A549 (cell line): ENCODE measurements at regions not wholly inside any gene's neighbourhood (a gene's known extent, or its start where the extent isn't known, plus 50 kb on each side); places are given as distances from the start of the nearest gene placed in this dataset.

Source experiments
- ATAC-seq, 2 experiments: fragments of 200-7000 bp in 1 of 2; fragments of >200 bp in 1 of 2; cut with Nextera tagmentation in 1 of 2; cut with Tn5 transposase in 1 of 2; 3 replicates each; pipeline versions ENCODE4 v1.8.0 to v1.9.1; 2018 to 2020; ENCODE audit warnings: mild to moderate bottlenecking in 1 of 2, moderate library complexity in 1 of 2
- CTCF ChIA-PET: fragments of 300-600 bp; sonication (Branson Sonifier 250); formaldehyde crosslinking; extraction: SDS; loops from one replicate; lab custom pipeline; 2021; ENCODE audit warnings: antibody characterized with exemption, inconsistent platforms; lab: Yijun Ruan, JAX
- POLR2A ChIA-PET: fragments of 350-600 bp; formaldehyde crosslinking; extraction: SDS; loops from one replicate; lab custom pipeline; 2021; ENCODE audit warnings: antibody characterized with exemption, inconsistent platforms; lab: Yijun Ruan, JAX
- DNase-seq, 2 experiments: peaks; one replicate each; pipeline versions ENCODE4 v3.0.0 to v3.0.0-alpha.2; 2011 to 2016; ENCODE audit warnings: low read depth in 1 of 2, low spot score in 1 of 2
- FAIRE-seq: peaks from 2 replicates; lab custom pipeline; 2011; peaks lifted over from hg19 to GRCh38; lab: Jason Lieb, UNC
- H3K27ac ChIP-seq, 2 experiments: fragments of >200 bp; sonication (Bioruptor Twin); formaldehyde crosslinking; 3 replicates each; pipeline ENCODE4 v1.5.1; 2016 to 2017
- H3K4me1 ChIP-seq: fragments of >200 bp; sonication (Bioruptor Twin); formaldehyde crosslinking; 3 replicates; pipeline ENCODE4 v1.6.1; 2016
- H3K4me2 ChIP-seq: fragments of >200 bp; sonication (Bioruptor Twin); formaldehyde crosslinking; 3 replicates; pipeline ENCODE4 v1.6.1; 2016
- H3K4me3 ChIP-seq: fragments of >200 bp; sonication (Bioruptor Twin); formaldehyde crosslinking; 3 replicates; pipeline ENCODE4 v1.5.1; 2016
- H3K9me3 ChIP-seq: fragments of >200 bp; sonication (Bioruptor Twin); formaldehyde crosslinking; 3 replicates; pipeline ENCODE4 v1.6.1; 2016
- BHLHE40 ChIP-seq: IDR thresholded peaks from 2 replicates; pipeline ENCODE4 v1.6.1; 2012; ENCODE audit warnings: low read depth, low read length, inconsistent platforms
- CBX2 ChIP-seq: fragments of 200-600 bp; sonication (generic); IDR thresholded peaks from 2 replicates; pipeline ENCODE4 v1.6.1; 2016; ENCODE audit warnings: low read depth, mild to moderate bottlenecking, borderline replicate concordance
- CHD2 ChIP-seq: fragments of 150-350 bp; IDR thresholded peaks from 2 replicates; pipeline ENCODE4 v1.6.1; 2014; ENCODE audit warnings: low read length; ENCODE audit not compliant: partially characterized antibody
- EHMT2 ChIP-seq: fragments of 200-600 bp; sonication (generic); IDR thresholded peaks from 2 replicates; pipeline ENCODE4 v1.6.1; 2016; ENCODE audit warnings: antibody characterized with exemption, low read depth, mild to moderate bottlenecking, moderate library complexity
- ESRRA ChIP-seq: fragments of 150-350 bp; IDR thresholded peaks from 2 replicates; pipeline ENCODE4 v1.6.1; 2014; ENCODE audit warnings: mild to moderate bottlenecking, low read length, borderline replicate concordance
- FOSB ChIP-seq: fragments of 250-450 bp; sonication (Bioruptor Pico); IDR thresholded peaks from 2 replicates; pipeline ENCODE4 v1.5.0; 2020; ENCODE audit warnings: mild to moderate bottlenecking, moderate library complexity
- FOXS1 ChIP-seq: fragments of 250-450 bp; sonication (Bioruptor Pico); IDR thresholded peaks from 2 replicates; pipeline ENCODE4 v1.5.0; 2020; ENCODE audit warnings: mild to moderate bottlenecking, moderate library complexity
- GATA3 ChIP-seq: IDR thresholded peaks from 2 replicates; pipeline ENCODE4 v1.6.1; 2012; ENCODE audit warnings: borderline replicate concordance
- HDAC2 ChIP-seq: fragments of 200-600 bp; sonication (generic); IDR thresholded peaks from 2 replicates; pipeline ENCODE4 v1.6.1; 2016
- HOXB13 ChIP-seq: fragments of 250-450 bp; sonication (Bioruptor Pico); IDR thresholded peaks from 2 replicates; pipeline ENCODE4 v1.5.0; 2020; ENCODE audit warnings: low read depth, mild to moderate bottlenecking, moderate library complexity
- JUN ChIP-seq, 2 experiments: fragments of >200 bp; sonication (Bioruptor Twin); formaldehyde crosslinking; IDR thresholded peaks; 2 replicates in 1 of 2; 3 replicates in 1 of 2; pipeline ENCODE4 v1.6.1; 2016 to 2017
- MAZ ChIP-seq: fragments of 150-350 bp; IDR thresholded peaks from 2 replicates; pipeline ENCODE4 v1.6.1; 2014; ENCODE audit warnings: antibody characterized with exemption, low read depth, low read length, borderline replicate concordance
- NFE2L2 ChIP-seq: fragments of 150-350 bp; conservative IDR thresholded peaks from 2 replicates; pipeline ENCODE4 v1.6.1; 2014; ENCODE audit warnings: low read length
- NPAS2 ChIP-seq: fragments of 250-450 bp; sonication (Bioruptor Pico); IDR thresholded peaks from 2 replicates; pipeline ENCODE4 v1.8.0; 2022; ENCODE audit warnings: mild to moderate bottlenecking, moderate library complexity, borderline replicate concordance
- POLR2A ChIP-seq: IDR thresholded peaks from 2 replicates; pipeline ENCODE4 v1.6.1; 2012; ENCODE audit warnings: mild to moderate bottlenecking, low read length
- RAD21 ChIP-seq, 2 experiments: fragments of >200 bp in 1 of 2; sonication (Bioruptor Twin) in 1 of 2; formaldehyde crosslinking in 1 of 2; IDR thresholded peaks in 1 of 2; conservative IDR thresholded peaks in 1 of 2; 2 replicates in 1 of 2; 3 replicates in 1 of 2; pipeline ENCODE4 v1.6.1; 2012 to 2018; ENCODE audit warnings: inconsistent platforms in 1 of 2
- SREBF2 ChIP-seq: fragments of 450-650 bp; IDR thresholded peaks from 2 replicates; pipeline ENCODE4 v1.6.1; 2014; ENCODE audit warnings: mild to moderate bottlenecking, moderate library complexity
- TP53 ChIP-seq: fragments of 250-450 bp; sonication (Bioruptor Pico); IDR thresholded peaks from 2 replicates; pipeline ENCODE4 v1.5.0; 2021; ENCODE audit warnings: mild to moderate bottlenecking, moderate library complexity
- ZFP36 ChIP-seq: fragments of 450-650 bp; IDR thresholded peaks from 2 replicates; pipeline ENCODE4 v1.6.1; 2014; ENCODE audit warnings: borderline replicate concordance; ENCODE audit not compliant: partially characterized antibody
- WGBS: methylation state at CpG from one replicate; pipeline ENCODE4 v1.1.6; 2017; ENCODE audit errors: missing lambda C conversion rate; 5-methylcytosine and 5-hydroxymethylcytosine counted together
- TF ChIP-seq, protein P1 (sequence below): fragments of 250-450 bp; sonication (Bioruptor Pico); IDR thresholded peaks from 2 replicates; pipeline ENCODE4 v1.5.0; 2021; ENCODE audit warnings: mild to moderate bottlenecking, moderate library complexity, borderline replicate concordance
- TF ChIP-seq, protein P2 (sequence below): fragments of 250-450 bp; sonication (Bioruptor Pico); IDR thresholded peaks from 2 replicates; pipeline ENCODE4 v1.5.0; 2020; ENCODE audit warnings: low read depth, mild to moderate bottlenecking, moderate library complexity
- TF ChIP-seq, protein P3 (sequence below): IDR thresholded peaks from 2 replicates; pipeline ENCODE4 v1.6.1; 2012
- TF ChIP-seq, protein P4 (sequence below): fragments of 450-650 bp; IDR thresholded peaks from 2 replicates; pipeline ENCODE4 v1.6.1; 2014; ENCODE audit warnings: antibody characterized with exemption
- TF ChIP-seq, protein P5 (sequence below): fragments of >200 bp; sonication (Bioruptor Twin); formaldehyde crosslinking; IDR thresholded peaks from 2 replicates; pipeline ENCODE4 v1.6.1; 2016
- TF ChIP-seq, protein P6 (sequence below): fragments of >200 bp; sonication (Bioruptor Twin); formaldehyde crosslinking; IDR thresholded peaks from 3 replicates; pipeline ENCODE4 v1.5.1; 2016
- TF ChIP-seq, protein P7 (sequence below): fragments of >200 bp; sonication (Bioruptor Twin); formaldehyde crosslinking; IDR thresholded peaks from 3 replicates; pipeline ENCODE4 v1.6.1; 2016

DNA sequence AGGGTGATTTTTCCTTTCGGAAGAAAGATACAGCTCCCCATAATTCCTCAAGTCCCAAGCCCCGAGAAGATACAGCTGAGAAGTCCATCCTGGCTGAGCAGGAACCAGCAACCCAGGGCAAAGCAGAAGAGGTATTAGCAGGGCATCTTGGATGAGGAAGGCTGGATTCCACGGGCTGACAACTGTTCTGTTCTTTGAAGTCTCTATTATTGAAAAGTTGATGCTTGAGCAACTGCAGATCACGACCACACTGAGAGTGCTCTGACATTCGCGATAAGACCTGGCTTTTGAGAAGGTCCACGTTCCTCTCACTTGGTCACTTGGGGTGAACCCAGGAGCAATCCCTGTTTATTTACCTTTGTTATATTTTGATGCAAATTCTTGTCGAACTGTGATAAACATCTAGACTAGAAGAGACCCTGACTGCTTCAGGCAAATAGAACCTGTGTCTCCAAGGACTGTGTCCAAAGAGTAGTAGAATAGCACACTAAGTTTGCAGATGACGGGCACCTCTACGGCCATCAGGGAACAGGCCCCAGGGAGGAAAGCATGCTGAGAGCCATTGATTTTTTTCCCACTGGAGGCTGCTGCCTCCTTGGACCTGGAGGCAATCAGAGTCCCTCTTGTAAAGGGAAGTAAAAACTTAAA is 133.1 kb downstream of the ARL4C start:
- ChIA-PET POLR2A (interaction anchor here (0.7 to 1.6 kb wide), 7 partner anchors 54 to 170 kb away, joined by 3 to 9 read pairs (median 6); partner anchors contain the start of gene ARL4C), CTCF (interaction anchor here (1.0 to 1.7 kb wide), 2 partner anchors 11 to 55 kb away, joined by 4 to 6 read pairs; no protein-coding TSS in a partner anchor)
- DNase-seq (peak; percentile 14 to 56), ATAC-seq (peak; percentile 28 to 64; a peak in 4 of 6 replicates), FAIRE-seq (no peak)
- peak overlapping the region; percentile 82 for H3K4me2 ChIP-seq
- H3K4me3 ChIP-seq, result no peak overlapping the region
- WGBS, result 7% methylated on average over 10 of the region's 10 CpGs
- peaks cover 84% of the 10 kb centered on the region for H3K4me1 ChIP-seq
- H3K9me3 ChIP-seq, result peaks cover 8% of the 10 kb centered on the region
- no peak for TF ChIP-seq MAZ
- no peak for TF ChIP-seq SREBF2
- no peak for TF ChIP-seq ESRRA
- peak; percentile 77 for TF ChIP-seq GATA3
- TF ChIP-seq, protein P1, sequence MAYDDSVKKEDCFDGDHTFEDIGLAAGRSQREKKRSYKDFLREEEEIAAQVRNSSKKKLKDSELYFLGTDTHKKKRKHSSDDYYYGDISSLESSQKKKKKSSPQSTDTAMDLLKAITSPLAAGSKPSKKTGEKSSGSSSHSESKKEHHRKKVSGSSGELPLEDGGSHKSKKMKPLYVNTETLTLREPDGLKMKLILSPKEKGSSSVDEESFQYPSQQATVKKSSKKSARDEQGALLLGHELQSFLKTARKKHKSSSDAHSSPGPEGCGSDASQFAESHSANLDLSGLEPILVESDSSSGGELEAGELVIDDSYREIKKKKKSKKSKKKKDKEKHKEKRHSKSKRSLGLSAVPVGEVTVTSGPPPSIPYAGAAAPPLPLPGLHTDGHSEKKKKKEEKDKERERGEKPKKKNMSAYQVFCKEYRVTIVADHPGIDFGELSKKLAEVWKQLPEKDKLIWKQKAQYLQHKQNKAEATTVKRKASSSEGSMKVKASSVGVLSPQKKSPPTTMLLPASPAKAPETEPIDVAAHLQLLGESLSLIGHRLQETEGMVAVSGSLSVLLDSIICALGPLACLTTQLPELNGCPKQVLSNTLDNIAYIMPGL (CRISPR knock-in tag), result no peak
- H3K27ac ChIP-seq, result peak overlapping the region; percentile 91 to 95

DNA sequence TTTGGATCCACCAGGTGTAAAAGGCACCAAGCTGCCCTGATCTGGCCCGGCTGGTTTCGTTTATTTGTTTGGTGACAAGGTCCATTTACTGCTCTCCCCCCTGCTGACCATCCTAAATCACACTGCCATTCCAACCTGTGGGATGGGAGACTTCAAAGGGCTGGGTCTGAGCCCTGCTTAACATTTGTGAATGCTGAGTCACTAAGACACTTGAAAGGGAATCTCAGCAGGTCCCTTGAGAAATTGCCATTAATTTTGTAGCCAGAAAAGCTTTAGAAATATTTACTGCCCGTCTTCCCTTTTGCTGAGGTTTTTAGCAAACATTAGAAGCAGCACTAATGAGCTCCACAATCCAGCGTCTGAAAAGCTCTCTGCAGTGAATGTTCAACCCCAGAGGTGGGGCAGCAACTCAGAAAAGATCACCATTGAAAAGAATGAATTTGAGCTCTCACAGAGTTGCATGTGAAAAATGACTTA is 133.8 kb downstream of the ARL4C start:
- DNase-seq (peak; percentile 87 to 98), ATAC-seq (peak; percentile 93 to 98), FAIRE-seq (peak; percentile 74)
- Histone ChIP-seq H3K27ac (peak overlapping the region; percentile 91 to 95), H3K4me2 (peak overlapping the region; percentile 82), H3K4me3 (no peak overlapping the region), H3K9me3 (peaks cover 10% of the 10 kb centered on the region), H3K4me1 (peaks cover 77% of the 10 kb centered on the region)
- 1% methylated on average over 4 of the region's 4 CpGs for WGBS
- ChIA-PET CTCF (interaction anchor here (0.6 to 1.7 kb wide), 4 partner anchors 12 to 193 kb away, joined by 3 to 6 read pairs (median 4); no protein-coding TSS in a partner anchor), POLR2A (interaction anchor here (0.7 to 1.6 kb wide), 8 partner anchors 53 to 169 kb away, joined by 3 to 9 read pairs (median 5); partner anchors contain the start of gene ARL4C)
- no peak for TF ChIP-seq MAZ
- no peak for TF ChIP-seq FOSB (CRISPR knock-in tag)
- TF ChIP-seq, protein P2, sequence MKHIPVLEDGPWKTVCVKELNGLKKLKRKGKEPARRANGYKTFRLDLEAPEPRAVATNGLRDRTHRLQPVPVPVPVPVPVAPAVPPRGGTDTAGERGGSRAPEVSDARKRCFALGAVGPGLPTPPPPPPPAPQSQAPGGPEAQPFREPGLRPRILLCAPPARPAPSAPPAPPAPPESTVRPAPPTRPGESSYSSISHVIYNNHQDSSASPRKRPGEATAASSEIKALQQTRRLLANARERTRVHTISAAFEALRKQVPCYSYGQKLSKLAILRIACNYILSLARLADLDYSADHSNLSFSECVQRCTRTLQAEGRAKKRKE, result no peak
- no peak for TF ChIP-seq POLR2A
- no peak for TF ChIP-seq EHMT2
- TF ChIP-seq, protein P3, sequence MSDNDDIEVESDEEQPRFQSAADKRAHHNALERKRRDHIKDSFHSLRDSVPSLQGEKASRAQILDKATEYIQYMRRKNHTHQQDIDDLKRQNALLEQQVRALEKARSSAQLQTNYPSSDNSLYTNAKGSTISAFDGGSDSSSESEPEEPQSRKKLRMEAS, result peak; percentile 80
- TF ChIP-seq RAD21 (conservative IDR thresholded peaks at IDR 0.05 in 1 of 2, IDR thresholded peaks at IDR 0.05 in 1 of 2), result peak; percentile 35 to 83
- TF ChIP-seq CHD2, result no peak
- TF ChIP-seq, protein P4, sequence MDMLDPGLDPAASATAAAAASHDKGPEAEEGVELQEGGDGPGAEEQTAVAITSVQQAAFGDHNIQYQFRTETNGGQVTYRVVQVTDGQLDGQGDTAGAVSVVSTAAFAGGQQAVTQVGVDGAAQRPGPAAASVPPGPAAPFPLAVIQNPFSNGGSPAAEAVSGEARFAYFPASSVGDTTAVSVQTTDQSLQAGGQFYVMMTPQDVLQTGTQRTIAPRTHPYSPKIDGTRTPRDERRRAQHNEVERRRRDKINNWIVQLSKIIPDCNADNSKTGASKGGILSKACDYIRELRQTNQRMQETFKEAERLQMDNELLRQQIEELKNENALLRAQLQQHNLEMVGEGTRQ, result no peak
- TF ChIP-seq ESRRA, result no peak
- peak; percentile 57; the same call in 1 of the 2 replicates for TF ChIP-seq NFE2L2
- peak; percentile 99 for TF ChIP-seq JUN (IDR thresholded peaks at IDR 0.05)
- no peak for TF ChIP-seq FOXS1 (CRISPR knock-in tag)
- TF ChIP-seq, protein P5, sequence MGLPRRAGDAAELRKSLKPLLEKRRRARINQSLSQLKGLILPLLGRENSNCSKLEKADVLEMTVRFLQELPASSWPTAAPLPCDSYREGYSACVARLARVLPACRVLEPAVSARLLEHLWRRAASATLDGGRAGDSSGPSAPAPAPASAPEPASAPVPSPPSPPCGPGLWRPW, result 0 out of 2 replicates have a peak, but pooled peaks have one; percentile 29
- TF ChIP-seq BHLHE40, result no peak
- TF ChIP-seq, protein P6, sequence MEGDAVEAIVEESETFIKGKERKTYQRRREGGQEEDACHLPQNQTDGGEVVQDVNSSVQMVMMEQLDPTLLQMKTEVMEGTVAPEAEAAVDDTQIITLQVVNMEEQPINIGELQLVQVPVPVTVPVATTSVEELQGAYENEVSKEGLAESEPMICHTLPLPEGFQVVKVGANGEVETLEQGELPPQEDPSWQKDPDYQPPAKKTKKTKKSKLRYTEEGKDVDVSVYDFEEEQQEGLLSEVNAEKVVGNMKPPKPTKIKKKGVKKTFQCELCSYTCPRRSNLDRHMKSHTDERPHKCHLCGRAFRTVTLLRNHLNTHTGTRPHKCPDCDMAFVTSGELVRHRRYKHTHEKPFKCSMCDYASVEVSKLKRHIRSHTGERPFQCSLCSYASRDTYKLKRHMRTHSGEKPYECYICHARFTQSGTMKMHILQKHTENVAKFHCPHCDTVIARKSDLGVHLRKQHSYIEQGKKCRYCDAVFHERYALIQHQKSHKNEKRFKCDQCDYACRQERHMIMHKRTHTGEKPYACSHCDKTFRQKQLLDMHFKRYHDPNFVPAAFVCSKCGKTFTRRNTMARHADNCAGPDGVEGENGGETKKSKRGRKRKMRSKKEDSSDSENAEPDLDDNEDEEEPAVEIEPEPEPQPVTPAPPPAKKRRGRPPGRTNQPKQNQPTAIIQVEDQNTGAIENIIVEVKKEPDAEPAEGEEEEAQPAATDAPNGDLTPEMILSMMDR, result no peak
- no peak for TF ChIP-seq NPAS2 (CRISPR knock-in tag)
- TF ChIP-seq ZFP36, result no peak
- TF ChIP-seq, protein P7, sequence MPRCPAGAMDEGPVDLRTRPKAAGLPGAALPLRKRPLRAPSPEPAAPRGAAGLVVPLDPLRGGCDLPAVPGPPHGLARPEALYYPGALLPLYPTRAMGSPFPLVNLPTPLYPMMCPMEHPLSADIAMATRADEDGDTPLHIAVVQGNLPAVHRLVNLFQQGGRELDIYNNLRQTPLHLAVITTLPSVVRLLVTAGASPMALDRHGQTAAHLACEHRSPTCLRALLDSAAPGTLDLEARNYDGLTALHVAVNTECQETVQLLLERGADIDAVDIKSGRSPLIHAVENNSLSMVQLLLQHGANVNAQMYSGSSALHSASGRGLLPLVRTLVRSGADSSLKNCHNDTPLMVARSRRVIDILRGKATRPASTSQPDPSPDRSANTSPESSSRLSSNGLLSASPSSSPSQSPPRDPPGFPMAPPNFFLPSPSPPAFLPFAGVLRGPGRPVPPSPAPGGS, result peak; percentile 98
- TF ChIP-seq TP53, result no peak
- TF ChIP-seq HDAC2, result no peak
- TF ChIP-seq HOXB13 (CRISPR knock-in tag), result no peak
- TF ChIP-seq, protein P1 (CRISPR knock-in tag), result no peak
- no peak for TF ChIP-seq CBX2
